ENCODE measurements at regions not wholly inside any gene's neighbourhood (a gene's known extent, or its start where the extent isn't known, plus 50 kb on each side); places are given as distances from the start of the nearest gene placed in this dataset.

- Mint-ChIP-seq H3K9me3 (ENCODE audit: insufficient read depth) (peaks cover 9% of the 10 kb centered on the region), H3K27me3 (no peaks in the 10 kb centered on the region), H3K27ac (no peak overlapping the region), H3K4me3 (no peak overlapping the region), H3K4me1 (no peaks in the 10 kb centered on the region)
- Histone ChIP-seq H2AFZ (ENCODE audit: insufficient read depth, low read depth, low read length, poor library complexity, severe bottlenecking) (no peak overlapping the region), H3K27ac (ENCODE audit: low read length in 2 of 2) (no peak overlapping the region), H3K4me1 (ENCODE audit: control insufficient read depth in 2 of 2, insufficient read depth in 2 of 2, low read length in 2 of 2) (no peaks in the 10 kb centered on the region), H3K4me3 (ENCODE audit: control extremely low read depth in 1 of 5, extremely low read depth in 1 of 5, insufficient read depth in 1 of 5, low read depth in 2 of 5, low read length in 4 of 5) (no peak overlapping the region), H3K9me3 (ENCODE audit: control extremely low read depth in 1 of 3, control insufficient read depth in 2 of 3, insufficient read depth in 1 of 3, low read length in 2 of 3) (peaks cover 0 to 3% (median 3%) of the 10 kb centered on the region in 3 donors), H3K79me2 (ENCODE audit: control insufficient read depth, insufficient read depth, low read length) (no peaks in the 10 kb centered on the region), H3K4me2 (replicated peaks; ENCODE audit: low read depth, low read length, poor library complexity, severe bottlenecking) (no peak overlapping the region), H3K36me3 (replicated peaks in 1 of 2; ENCODE audit: control extremely low read depth in 1 of 2, control insufficient read depth in 1 of 2, extremely low read depth in 1 of 2, insufficient read depth in 2 of 2, low read length in 1 of 2) (no peaks in the 10 kb centered on the region), H3K9ac (ENCODE audit: low read length) (no peak overlapping the region), H3K27me3 (replicated peaks in 1 of 4; ENCODE audit: control extremely low read depth in 1 of 4, control insufficient read depth in 3 of 4, insufficient read depth in 4 of 4, low read length in 3 of 4) (no peaks in the 10 kb centered on the region), H4K20me1 (ENCODE audit: control insufficient read depth, insufficient read depth, low read length, poor library complexity, severe bottlenecking) (no peaks in the 10 kb centered on the region)
- POLR2A ChIA-PET = no interaction called here
- 100% methylated on average over 4 of the region's 6 CpGs for WGBS (ENCODE audit: insufficient coverage)
- no peak for ATAC-seq (ENCODE audit: low read depth)
- intact Hi-C loops (cut with micrococcal nuclease) = no loop called here
- TF ChIP-seq CTCF (IDR thresholded peaks at IDR 0.05) (no peak), EZH2 (IDR thresholded peaks at IDR 0.05; ENCODE audit: borderline replicate concordance, insufficient read depth, low read depth, low read length, poor library complexity, severe bottlenecking) (no peak)
- CTCF ChIA-PET = no interaction called here
- no peak for DNase-seq
Measured at GRCh38 chr11:96622026-96622634, 232.3 kb downstream of the JRKL start.

- H3K27me3 Mint-ChIP-seq = no peaks in the 10 kb centered on the region
- Histone ChIP-seq H4K20me1 (ENCODE audit: control insufficient read depth, insufficient read depth, low read length, poor library complexity, severe bottlenecking) (no peaks in the 10 kb centered on the region), H3K9ac (ENCODE audit: low read length) (no peak overlapping the region), H3K4me1 (ENCODE audit: control insufficient read depth in 2 of 2, insufficient read depth in 2 of 2, low read length in 2 of 2) (no peaks in the 10 kb centered on the region), H3K27ac (ENCODE audit: low read length in 2 of 2) (no peak overlapping the region), H3K4me3 (ENCODE audit: control extremely low read depth in 1 of 5, extremely low read depth in 1 of 5, insufficient read depth in 1 of 5, low read depth in 2 of 5, low read length in 4 of 5) (no peak overlapping the region), H2AFZ (ENCODE audit: insufficient read depth, low read depth, low read length, poor library complexity, severe bottlenecking) (no peak overlapping the region), H3K4me2 (replicated peaks; ENCODE audit: low read depth, low read length, poor library complexity, severe bottlenecking) (no peak overlapping the region), H3K79me2 (ENCODE audit: control insufficient read depth, insufficient read depth, low read length) (no peaks in the 10 kb centered on the region), H3K27me3 (replicated peaks in 1 of 4; ENCODE audit: control extremely low read depth in 1 of 4, control insufficient read depth in 3 of 4, insufficient read depth in 4 of 4, low read length in 3 of 4) (no peaks in the 10 kb centered on the region), H3K9me3 (ENCODE audit: control extremely low read depth in 1 of 3, control insufficient read depth in 2 of 3, insufficient read depth in 1 of 3, low read length in 2 of 3) (peaks cover 0 to 3% (median 3%) of the 10 kb centered on the region in 3 donors), H3K36me3 (replicated peaks in 1 of 2; ENCODE audit: control extremely low read depth in 1 of 2, control insufficient read depth in 1 of 2, extremely low read depth in 1 of 2, insufficient read depth in 2 of 2, low read length in 1 of 2) (no peaks in the 10 kb centered on the region)
- no peak for DNase-seq
- ChIA-PET POLR2A (no interaction called here), CTCF (no interaction called here)
- WGBS (ENCODE audit: insufficient coverage) = no CpG with 5 or more reads among the region's 2 CpGs
- no peak for ATAC-seq (ENCODE audit: low read depth)
- no peak overlapping the region for H3K27ac Mint-ChIP-seq
- H3K9me3 Mint-ChIP-seq (ENCODE audit: insufficient read depth) = peaks cover 9% of the 10 kb centered on the region
- TF ChIP-seq EZH2 (IDR thresholded peaks at IDR 0.05; ENCODE audit: borderline replicate concordance, insufficient read depth, low read depth, low read length, poor library complexity, severe bottlenecking) (no peak), CTCF (IDR thresholded peaks at IDR 0.05) (no peak)
- H3K4me1 Mint-ChIP-seq = no peaks in the 10 kb centered on the region
- intact Hi-C loops (cut with micrococcal nuclease) = no loop called here
- no peak overlapping the region for H3K4me3 Mint-ChIP-seq
Measured at GRCh38 chr11:96624126-96624525, 234.3 kb downstream of the JRKL start.
